HT1080 (cell line): ENCODE measurements at regions not wholly inside any gene's neighbourhood (a gene's known extent, or its start where the extent isn't known, plus 50 kb on each side); places are given as distances from the start of the nearest gene placed in this dataset.

Source experiments
- DNase-seq: peaks from one replicate; pipeline ENCODE4 v3.0.0-alpha.2; 2015; ENCODE audit warnings: low read depth

DNA sequence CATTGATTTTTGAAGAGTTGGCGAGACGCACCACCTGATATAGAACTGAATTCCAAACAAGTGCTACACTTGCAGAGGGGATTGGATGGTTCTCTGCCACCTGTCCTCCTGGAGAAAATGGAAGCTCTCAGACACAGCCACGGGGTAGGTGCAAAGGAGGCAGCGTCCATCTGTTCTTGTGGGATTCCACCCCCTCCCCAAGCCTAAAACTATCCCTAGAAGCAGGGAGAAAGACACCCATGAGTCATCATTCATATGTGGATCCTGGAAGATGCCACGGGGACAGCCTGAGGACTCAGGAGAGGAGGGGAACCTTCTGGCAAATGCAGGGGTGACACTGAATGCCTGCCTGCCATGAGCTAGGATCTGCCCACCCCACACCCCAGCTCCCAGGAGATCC, 171.3 kb upstream of the CST7 start:
- DNase-seq: no peak

DNA sequence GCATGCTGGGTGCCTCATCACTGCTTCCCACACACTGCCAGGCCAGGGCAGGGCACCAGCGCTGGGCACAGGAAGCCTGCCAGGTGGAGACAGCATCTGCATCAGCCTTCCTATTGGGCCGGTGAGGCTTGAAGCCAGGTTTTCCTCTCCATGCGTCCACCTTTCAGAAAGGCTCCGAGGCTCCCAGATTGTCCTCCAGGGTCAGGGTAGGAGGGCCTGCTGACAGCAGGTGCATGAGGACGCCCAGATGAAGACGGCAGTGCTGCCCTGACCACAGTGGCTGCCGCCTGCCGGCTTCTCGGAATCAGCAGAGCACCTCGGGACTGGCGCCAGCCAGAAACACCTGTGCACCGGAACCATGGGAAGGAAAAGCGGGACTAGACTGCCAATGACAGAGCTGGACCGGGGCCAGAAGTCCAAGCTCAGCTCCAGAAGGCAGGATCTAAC, 170.5 kb upstream of the CST7 start:
- no peak for DNase-seq

DNA sequence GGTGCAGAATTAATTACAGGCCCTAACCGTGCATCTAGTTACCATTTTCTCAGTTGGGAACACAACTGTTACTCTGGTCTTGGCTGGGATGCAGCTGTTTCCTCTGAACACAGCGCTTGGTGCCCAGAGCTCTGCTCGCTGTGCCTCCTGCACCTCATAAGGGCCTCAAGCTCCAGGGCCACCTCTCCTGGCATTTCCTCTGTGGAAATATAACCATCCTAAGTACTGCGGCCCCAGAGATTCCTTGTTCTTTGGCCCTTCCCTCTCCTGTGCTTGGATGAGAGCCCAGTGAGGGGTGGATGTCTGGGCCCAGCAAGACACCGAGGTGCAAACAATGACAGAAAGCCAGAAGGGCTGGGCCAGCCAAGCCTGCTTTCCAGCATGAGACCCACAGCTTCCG, 169.9 kb upstream of the CST7 start:
- no peak for DNase-seq

DNA sequence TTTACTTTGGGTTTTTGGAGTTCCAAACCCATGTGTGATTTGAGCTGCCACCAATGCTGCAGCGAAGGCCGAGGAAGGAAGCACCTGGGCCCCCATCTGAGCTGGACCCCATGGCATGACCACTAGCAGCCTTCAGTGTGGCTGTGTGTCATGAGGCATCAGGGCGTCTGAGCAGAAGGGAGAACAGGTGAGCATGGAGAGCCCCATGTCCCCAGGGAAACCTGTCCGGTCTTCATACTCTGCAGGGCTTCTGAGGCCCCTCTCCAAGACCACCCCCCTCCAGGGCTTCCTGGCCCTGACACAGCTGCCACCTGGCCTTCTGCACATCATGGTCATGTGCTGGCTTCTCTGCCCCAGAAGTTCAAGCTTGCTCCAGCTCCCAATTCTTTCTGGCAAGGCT, 169.1 kb upstream of the CST7 start:
- no peak for DNase-seq

DNA sequence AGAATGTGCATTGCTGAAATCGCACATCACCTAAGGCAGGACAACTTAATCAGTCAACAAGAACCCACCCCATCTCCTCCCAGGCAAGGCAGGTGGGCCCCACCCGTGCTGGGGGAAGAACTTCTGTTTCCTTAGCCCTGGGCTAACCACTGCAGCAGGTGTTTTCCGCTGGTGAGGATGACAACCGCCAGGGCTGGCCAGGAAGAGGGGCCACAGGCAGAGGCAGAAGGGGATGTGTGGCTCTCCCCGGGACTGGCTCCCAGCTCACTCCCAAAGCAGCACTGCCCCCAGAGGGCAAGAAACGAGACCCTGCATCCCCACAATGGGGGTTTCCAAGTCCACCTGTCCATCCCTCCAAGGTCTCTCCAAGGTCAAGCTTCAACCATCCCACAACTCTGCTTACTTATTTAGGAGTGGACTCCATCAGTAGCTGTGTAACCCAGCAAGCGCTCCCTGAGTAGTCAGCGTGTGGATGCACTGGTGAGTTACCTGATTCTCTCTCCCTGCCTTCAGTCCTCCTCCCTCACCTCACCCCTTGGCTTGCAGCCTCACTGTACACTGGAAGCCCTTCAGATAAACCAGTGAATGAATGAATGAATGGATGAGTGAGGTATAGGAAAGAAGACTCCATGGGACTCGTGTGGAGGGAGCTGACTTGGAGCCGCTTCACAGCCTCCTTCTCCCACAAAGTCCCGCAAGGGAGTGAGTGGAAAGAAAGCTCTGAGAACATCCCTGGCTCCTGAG, 168.2 kb upstream of the CST7 start:
- DNase-seq: no peak

DNA sequence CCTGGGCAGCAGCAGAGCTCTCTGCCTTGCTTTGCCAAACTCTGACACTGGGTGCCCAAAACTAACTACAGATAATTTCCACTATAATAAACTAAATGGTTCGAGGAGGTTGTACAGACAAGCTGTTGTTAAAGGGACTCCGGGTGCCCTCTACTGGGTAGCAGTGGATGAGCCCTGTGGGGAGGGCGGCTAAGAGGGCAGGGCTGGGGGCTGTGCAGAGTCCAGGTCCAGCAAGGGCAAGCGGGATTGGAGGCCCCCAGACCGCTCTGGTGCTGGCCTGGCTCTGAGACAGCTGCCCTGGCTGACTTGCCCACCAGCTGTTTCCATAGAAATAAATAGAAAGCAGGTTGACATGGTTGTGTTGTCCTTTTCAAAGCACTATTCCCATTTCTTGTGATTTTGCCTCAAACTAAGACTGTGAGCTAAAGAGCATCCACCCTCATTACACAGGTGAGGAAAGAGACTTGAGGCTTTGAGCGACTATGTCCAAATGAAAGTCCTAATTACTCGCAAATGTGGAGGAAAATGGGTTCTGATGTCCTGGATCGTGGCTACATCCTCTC, 167.6 kb upstream of the CST7 start:
- peak; percentile 40 for DNase-seq

DNA sequence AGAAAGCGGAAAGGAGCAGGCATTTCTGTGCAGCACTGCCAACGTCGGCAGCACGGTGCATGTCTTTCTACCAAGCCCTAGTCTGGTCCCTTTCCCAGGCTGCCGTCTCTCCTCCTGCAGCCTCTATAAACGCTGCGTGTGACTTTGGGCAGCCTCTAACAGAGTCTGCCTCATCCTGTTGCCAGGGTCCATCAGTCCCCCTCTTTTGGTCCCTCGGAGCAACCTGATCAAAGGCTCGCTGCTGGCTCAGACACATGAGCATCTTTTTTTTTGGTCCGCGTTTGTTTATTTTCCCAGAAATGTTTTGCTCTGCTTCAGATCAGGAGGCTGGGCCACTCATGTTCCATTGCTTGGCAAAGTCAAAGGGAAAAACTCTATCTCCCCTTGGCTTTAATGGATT, 166.8 kb upstream of the CST7 start:
- no peak for DNase-seq

DNA sequence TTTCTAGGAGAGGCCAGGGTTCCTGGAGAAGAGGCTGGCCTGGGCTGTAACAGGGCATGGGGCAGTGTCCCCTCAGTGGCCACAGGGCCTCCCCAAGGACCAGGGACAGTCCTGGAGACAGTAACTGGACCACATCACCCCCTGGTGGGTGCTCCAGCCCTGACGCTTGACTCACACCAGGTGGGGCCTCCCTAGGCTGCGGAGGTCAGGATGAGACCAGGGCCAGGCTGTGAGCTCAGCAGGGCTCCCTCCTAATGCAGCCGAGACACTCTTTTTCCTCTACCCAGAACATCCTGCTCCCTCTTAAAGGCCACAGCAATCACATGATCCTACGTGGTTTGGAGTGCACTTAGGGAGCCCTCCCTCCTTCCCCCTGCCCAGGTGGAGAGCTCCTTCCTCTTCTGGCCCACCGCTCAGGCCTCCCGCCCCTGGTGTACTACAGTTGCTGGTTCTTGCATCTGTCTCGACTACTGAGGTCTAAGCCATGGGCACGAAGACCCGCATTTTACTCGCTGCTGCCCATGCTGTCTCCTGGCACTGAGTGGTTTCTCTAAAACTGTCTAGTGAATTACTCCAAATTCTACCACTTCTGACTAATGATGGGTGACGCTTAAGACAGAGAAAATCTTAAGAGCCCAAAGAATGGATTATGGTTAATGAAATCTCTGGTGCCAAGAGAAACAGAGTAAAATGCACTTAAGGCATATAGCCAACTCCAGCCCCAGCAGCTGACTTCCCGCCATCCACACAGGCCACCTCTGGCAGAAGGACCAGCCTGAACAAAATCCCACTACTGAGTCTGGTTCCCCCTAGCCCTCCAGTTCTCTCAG, 166.1 kb upstream of the CST7 start:
- no peak for DNase-seq

DNA sequence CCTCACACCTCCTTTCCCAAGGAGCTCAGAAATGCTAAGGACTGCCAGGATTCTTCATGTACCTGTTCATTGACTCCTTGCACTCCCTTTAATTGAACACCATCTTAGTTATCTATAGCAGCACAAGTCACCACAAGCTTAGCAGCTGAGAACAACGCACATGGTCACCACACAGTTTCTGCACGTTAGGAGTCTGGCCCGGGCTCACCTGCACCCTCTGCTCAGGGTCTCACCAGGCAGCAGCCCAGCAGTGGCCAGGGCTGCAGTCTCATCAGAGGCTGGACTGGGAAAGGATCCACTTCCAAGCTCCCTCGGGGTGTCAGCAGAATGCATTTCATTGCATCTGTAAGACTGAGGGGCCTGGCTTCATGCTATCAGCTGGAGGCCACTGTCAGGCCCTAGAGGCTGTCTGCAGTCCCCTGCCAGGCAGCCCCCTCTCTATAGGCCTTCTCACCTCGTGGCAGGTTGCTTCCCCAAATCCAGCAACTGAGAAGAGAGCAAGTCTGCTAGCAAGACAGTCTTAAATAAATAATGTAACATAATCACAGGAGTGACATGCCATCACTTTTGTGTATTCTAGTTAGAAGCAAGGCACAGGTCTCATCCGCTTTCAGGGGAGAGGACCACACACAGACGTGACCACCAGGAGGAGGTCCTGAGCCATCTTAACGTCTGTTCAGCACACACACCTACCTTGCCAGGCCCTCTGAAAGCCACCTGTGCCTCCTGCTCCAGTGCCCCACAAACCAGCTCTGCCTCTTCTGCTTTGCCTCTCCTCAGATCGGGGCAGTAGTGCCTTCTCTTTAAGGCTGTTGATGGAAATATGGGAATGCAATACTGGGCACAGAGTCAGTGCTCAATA, 165.2 kb upstream of the CST7 start:
- no peak for DNase-seq

DNA sequence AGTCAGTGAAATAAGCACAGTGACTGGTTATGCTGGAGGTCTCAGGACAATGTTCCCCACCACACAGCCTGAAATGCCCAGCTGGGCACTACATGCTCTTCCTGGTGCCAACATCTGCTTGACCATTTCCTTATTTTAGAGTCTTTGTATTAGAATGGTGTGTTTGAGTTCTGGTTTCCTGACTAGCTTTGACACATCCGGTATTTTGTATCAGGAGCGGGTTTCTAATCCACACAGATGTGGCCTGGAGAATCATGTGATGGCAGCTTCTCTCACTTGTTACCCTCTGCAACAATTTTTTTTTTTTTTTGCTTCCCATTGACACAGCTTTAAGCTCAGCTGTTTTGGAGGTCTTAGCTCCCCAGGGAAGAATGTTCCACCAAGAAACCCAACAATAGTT, 164.5 kb upstream of the CST7 start:
- no peak for DNase-seq

DNA sequence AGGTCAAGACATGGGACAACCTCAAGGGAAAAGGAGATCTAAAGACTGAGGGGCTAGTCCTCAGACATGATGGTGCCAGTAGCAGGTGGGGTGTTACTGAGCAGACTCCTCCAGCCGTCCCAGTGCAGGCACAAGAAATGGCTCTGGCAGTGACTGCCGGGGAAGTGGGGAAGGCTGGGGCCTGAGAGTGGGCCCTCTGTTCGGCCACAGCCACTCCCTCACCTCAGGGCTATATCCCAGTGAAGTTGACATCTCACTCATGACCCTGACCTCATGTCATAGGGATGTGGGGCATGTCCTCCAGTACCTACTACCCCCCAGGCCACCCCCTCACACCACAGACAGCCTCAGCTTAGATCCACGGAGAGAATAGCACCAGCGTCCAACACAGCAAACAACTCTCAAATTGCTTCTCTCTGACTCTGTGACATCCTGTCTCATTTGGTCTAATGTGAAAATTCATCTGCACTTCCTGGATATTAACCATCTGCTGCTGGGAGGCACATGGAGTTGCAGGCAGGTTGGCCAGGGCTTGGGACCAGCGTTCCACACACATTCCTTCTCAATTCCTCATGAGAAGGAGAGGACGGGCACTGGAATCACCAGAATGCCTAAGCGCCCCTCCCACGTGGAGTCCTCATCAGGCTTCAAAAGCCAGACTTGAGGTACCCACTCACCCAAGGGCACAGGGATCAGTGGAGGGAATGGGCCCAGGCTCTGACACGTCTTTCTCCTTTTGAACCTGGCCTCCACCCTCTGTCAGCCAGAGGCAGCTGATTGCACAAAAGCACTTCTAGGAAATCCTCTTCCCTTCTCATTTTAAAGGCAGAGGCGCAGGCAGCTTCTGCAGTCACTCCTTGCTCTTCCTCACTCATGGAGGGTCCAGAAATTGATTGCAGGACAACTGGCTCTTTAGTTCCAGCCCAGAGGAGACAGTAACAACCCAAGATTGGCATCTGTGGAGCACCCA, 163.6 kb upstream of the CST7 start:
- peak; percentile 68 for DNase-seq

DNA sequence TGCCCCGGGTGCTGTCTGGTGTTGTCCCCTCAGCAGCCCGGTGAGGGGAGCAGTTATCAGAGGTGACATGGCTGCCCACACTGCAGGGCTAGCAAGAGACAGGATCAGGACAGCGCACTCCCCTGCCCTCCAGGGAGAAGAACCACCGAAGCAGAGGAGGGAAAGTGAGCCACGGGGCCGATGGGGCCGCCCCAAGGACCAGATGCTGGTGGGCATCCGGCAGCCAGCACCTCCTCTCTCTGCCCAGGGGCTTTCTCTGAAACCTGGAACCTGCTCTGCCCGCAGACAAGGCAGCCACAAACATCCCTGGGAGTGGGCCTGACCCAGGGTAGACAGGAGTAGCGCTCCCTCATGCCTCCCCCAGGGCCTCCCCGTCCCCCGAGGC, 163.0 kb upstream of the CST7 start:
- no peak for DNase-seq

DNA sequence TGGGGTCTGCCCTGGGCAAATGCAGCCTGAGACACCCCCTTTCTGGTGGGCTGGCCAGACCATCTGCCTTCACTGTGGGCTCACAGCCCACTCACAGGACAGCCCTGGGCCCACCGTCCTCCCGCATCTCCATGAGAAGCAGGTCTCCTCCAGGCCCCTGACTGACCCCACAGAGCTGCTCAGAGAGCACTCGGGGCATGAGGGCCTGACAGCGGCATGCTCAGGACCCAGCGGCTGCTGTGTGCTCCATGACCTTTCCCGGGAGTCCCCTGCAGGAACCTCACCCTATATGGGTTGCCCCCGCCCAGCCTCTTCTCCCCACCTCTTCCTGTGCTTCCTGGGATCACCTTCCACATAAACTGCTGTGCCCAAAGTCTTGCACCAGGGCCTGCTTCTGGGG, 162.4 kb upstream of the CST7 start:
- no peak for DNase-seq

DNA sequence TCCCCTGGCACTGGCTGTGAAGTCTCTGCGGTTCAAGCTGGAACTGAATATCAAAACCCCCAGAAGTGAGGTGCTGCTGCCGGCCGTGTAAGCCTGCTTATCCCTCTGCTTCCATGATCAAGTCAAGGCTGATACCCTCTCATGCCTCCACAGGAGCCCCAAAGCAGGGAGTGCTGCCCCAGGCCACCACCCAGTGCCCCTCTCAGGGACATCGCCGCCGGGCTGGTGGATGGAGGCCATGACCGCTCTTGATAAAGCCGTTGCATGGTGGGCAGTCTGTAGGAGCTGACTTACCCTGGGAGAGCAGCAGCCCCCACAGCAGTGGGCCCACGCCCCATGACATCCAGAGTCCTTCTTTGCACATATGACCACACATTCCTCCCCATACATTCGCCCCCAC, 162.0 kb upstream of the CST7 start:
- DNase-seq: no peak

DNA sequence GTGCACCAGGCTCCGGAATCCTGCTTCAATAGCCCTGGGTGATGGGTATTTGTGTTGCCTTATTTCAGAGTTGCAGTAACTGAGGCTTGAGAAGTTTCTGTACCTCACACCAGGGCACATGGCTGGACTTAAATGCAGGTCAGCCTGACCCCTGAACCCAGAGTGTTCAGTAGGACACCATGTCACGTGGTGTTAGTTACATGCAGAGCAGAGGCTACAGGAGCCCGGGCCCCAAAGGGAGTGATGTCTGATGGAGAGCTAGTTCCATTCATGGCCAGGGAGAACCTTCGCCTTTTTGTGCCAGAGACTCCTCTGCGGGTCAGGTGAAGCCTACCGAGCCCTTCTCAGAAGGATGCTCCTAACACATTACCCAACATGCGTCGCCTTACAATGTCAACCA, 161.4 kb upstream of the CST7 start:
- DNase-seq: no peak

DNA sequence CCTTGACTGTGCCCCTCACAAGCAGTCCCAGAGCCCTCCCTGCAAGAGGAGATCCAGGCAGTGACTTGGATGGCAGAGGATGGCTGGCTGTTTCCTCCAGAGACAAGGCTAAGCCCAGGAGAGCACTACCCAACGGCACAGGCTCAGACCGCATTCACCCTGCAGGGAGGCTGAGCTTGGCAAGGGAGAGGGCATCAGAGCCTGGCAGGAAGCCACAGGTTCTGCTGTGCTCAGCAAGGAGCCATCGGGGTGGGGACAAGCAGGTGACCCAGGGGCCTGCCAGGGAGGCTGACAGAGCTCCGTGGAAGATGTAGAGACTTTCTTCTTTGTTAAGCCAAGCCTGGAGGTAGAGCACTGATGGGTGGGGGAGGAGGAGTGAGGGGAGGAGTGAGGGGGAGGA, 159.2 kb upstream of the CST7 start:
- no peak for DNase-seq

DNA sequence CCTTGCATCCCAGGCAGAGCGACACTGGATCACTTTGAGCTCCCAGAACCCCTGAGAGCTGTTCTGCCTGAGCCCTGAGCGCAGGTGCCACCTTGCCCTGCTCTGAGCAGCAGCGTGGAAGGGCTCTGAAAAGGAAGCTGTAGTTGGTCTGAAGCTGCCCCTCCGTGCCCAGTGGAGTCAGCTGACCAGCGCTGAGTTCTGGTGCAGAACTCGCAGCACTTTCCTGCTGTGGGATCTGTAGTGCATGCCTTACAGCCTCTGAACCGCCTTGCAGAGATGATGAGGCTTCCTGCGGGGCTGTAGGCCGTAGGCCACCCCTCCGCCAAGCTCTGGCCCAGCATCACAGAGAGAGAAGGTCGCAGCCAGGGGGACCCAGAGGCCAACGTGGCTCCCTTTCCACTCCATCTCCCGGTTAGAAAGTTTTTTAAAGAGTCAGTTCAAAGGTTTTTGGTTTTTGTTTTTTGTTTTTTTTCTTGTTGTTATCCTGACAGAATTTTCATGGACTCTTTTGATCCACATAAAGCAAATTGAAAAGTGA, 158.3 kb upstream of the CST7 start:
- no peak for DNase-seq

DNA sequence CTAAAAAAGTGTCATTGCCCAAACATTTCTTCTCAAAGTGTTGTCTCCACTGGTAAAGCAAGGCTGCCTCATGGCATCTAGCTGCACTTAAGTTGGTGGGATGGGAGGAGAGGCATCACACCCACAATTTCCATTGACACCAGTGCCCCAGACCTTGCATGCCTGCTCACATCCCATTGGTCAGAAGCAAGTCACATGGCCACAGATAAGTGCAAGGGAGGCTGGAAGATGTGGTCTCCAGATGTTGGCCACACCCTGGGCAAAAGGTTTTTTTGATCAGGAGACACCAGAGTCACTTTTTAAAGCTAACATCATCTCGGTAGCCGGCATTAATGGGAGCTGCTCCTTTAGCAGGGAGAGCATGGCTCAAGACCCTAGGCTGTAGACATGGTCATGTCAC, 157.1 kb upstream of the CST7 start:
- DNase-seq: no peak

DNA sequence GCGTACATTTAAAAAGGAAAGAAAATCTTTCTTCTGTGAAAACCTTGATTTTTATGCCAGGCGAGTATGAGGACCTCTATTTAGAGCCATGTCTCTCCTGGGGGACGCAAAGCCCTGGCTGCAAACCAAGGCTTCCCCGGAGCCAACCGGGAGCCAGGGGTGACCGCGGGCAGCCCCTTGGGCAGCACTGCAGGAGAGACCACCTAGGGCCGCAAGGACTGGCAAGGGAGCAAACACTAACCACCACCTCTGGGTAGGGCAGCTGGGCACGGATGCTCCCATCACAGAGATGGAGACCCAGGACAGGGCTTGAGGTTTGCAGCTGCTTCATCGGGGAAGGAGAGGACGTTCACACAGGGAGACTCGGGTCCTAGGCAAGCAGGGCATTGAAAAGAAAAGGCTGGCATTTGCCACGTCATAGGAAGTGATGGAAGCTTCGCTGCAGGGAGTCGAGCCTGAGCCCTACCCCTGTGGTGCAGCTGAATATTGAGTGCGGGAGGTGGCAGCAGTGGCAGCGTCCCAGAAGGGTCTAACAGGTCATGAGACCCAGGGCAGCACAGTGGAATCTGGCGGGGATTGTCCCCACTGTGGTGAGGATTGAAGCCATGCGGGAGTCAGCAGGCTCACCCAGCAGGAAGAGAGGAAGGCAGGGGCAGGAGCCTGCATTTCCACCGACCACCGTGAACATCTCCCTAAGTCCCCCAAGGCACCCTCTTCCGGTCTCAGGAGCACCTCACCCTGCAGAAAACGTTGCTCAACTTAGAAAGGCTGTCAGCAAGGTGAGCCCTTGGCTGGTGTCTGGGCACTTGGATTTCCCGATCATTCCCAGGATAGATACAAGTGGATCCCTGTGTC, 156.2 kb upstream of the CST7 start:
- DNase-seq: no peak
